NCI-H1092 treated with DMSO at 0.1 percent for 48 hours (cell line): ENCODE measurements at regions not wholly inside any gene's neighbourhood (a gene's known extent, or its start where the extent isn't known, plus 50 kb on each side); places are given as distances from the start of the nearest gene placed in this dataset.

ENCODE experiments used
- DNase-seq: peaks from one replicate; lab custom pipeline; 2025; lab: John Stamatoyannopoulos, UW

GRCh38 chr9:14428781-14429230 is 114.9 kb upstream of the NFIB start:
- peak; percentile 28 for DNase-seq

- no peak for DNase-seq
Observed at GRCh38 chr9:14427419-14427818, 113.5 kb upstream of the NFIB start.

GRCh38 chr9:14424983-14425382 is 111.0 kb upstream of the NFIB start:
- DNase-seq = no peak

- DNase-seq = no peak
Observed at GRCh38 chr9:14424289-14424688, 110.3 kb upstream of the NFIB start.

GRCh38 chr9:14423815-14424261 is 109.9 kb upstream of the NFIB start:
- no peak for DNase-seq

- no peak for DNase-seq
Observed at GRCh38 chr9:14421291-14421690, 107.3 kb upstream of the NFIB start.

- DNase-seq = no peak
Observed at GRCh38 chr9:14418941-14419937, 105.3 kb upstream of the NFIB start.

GRCh38 chr9:14418301-14418940 is 104.5 kb upstream of the NFIB start:
- DNase-seq = no peak

- DNase-seq = no peak
Observed at GRCh38 chr9:14417237-14417636, 103.3 kb upstream of the NFIB start.

- no peak for DNase-seq
Observed at GRCh38 chr9:14415947-14416346, 102.0 kb upstream of the NFIB start.

GRCh38 chr9:14413812-14414211 is 99.9 kb upstream of the NFIB start:
- DNase-seq = no peak

- DNase-seq = no peak
Observed at GRCh38 chr9:14412775-14413174, 98.8 kb upstream of the NFIB start.

GRCh38 chr9:14406463-14406862 is 92.5 kb upstream of the NFIB start:
- no peak for DNase-seq

GRCh38 chr9:14405176-14405706 is 91.3 kb upstream of the NFIB start:
- no peak for DNase-seq

GRCh38 chr9:14403081-14403480 is 89.1 kb upstream of the NFIB start:
- DNase-seq = peak; percentile 49

GRCh38 chr9:14402583-14402982 is 88.6 kb upstream of the NFIB start:
- no peak for DNase-seq

GRCh38 chr9:14401911-14402310 is 88.0 kb upstream of the NFIB start:
- DNase-seq = no peak

GRCh38 chr9:14400658-14400995 is 86.7 kb upstream of the NFIB start:
- peak; percentile 80 for DNase-seq

GRCh38 chr9:14399756-14400657 is 86.1 kb upstream of the NFIB start:
- DNase-seq = no peak

- no peak for DNase-seq
Observed at GRCh38 chr9:14398473-14398872, 84.5 kb upstream of the NFIB start.

- DNase-seq = no peak
Observed at GRCh38 chr9:14396171-14396570, 82.2 kb upstream of the NFIB start.
